Progenitor cell of endocrine pancreas (in vitro differentiated cells): ENCODE measurements at regions not wholly inside any gene's neighbourhood (a gene's known extent, or its start where the extent isn't known, plus 50 kb on each side); places are given as distances from the start of the nearest gene placed in this dataset.

Experiments used
- DNase-seq: peaks from one replicate; pipeline ENCODE4 v3.0.0; 2021; ENCODE audit warnings: low spot score; ENCODE audit not compliant: unreplicated experiment
- H3K27ac Mint-ChIP-seq: 2 replicates; pipeline ENCODE4 v1.8.0; 2021; ENCODE audit warnings: mild to moderate bottlenecking, moderate library complexity, mixed read lengths
- H3K27me3 Mint-ChIP-seq: 2 replicates; pipeline ENCODE4 v1.8.0; 2021; ENCODE audit warnings: mixed read lengths
- H3K36me3 Mint-ChIP-seq: 2 replicates; pipeline ENCODE4 v1.8.0; 2022; ENCODE audit warnings: mixed read lengths; ENCODE audit not compliant: insufficient read depth
- H3K4me1 Mint-ChIP-seq: 2 replicates; pipeline ENCODE4 v1.8.0; 2021; ENCODE audit warnings: low read depth, mixed read lengths
- H3K4me3 Mint-ChIP-seq: 2 replicates; pipeline ENCODE4 v1.8.0; 2021; ENCODE audit warnings: low read depth, mild to moderate bottlenecking, moderate library complexity, mixed read lengths
- H3K9me3 Mint-ChIP-seq: 2 replicates; pipeline ENCODE4 v1.8.0; 2021; ENCODE audit warnings: low read depth, mixed read lengths
- TF ChIP-seq, protein P1 (sequence below): fragments of 200-600 bp; sonication (generic); IDR thresholded peaks from one replicate; pipeline ENCODE4 v1.5.0; 2021; ENCODE audit warnings: antibody characterized with exemption, mild to moderate bottlenecking; ENCODE audit not compliant: unreplicated experiment

DNA sequence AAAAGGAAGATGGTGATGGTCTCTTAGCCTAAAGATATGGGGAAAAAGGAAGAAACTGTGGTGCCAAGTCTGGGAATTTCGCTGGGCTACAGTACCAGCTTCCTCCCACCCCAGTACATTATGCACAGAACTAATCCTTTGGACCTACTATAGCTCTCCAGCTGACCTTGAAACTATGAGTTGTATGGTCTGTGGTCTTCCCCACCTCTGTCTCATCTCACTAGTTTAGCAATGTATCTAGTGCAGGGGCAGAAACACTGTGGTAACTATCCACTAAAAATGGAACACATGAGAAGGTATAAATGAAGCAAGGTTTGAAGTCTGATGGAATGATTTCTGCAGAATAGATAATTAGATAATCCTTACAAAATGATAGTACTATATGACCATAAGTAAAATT is 190.4 kb upstream of the CCDC150 start:
- H3K4me1 Mint-ChIP-seq, result peaks cover 8% of the 10 kb centered on the region
- no peak overlapping the region for H3K4me3 Mint-ChIP-seq
- H3K9me3 Mint-ChIP-seq, result no peaks in the 10 kb centered on the region
- H3K27ac Mint-ChIP-seq, result no peak overlapping the region
- no peaks in the 10 kb centered on the region for H3K27me3 Mint-ChIP-seq
- DNase-seq, result no peak
- TF ChIP-seq, protein P1, sequence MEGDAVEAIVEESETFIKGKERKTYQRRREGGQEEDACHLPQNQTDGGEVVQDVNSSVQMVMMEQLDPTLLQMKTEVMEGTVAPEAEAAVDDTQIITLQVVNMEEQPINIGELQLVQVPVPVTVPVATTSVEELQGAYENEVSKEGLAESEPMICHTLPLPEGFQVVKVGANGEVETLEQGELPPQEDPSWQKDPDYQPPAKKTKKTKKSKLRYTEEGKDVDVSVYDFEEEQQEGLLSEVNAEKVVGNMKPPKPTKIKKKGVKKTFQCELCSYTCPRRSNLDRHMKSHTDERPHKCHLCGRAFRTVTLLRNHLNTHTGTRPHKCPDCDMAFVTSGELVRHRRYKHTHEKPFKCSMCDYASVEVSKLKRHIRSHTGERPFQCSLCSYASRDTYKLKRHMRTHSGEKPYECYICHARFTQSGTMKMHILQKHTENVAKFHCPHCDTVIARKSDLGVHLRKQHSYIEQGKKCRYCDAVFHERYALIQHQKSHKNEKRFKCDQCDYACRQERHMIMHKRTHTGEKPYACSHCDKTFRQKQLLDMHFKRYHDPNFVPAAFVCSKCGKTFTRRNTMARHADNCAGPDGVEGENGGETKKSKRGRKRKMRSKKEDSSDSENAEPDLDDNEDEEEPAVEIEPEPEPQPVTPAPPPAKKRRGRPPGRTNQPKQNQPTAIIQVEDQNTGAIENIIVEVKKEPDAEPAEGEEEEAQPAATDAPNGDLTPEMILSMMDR, result no peak
- H3K36me3 Mint-ChIP-seq, result no peaks in the 10 kb centered on the region

DNA sequence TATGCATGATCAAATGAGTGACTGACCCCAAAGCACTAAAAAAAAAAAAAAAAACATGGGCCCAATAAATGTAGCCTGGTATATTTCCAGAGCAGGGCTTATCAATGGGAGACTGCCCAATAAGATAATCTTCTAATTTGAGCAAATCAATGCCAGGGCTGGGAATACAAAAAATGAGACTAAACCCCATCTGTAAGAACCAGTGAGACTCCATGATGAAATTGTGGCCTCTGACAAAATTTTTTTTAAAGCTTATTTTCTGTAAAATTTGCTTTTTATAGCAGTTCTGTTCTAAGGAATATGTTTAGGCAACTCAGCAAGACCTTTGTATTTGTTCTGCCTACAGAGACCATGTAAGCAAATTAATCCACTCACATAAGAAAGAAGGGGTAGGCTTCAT is 186.8 kb upstream of the CCDC150 start:
- DNase-seq, result no peak
- no peak overlapping the region for H3K27ac Mint-ChIP-seq
- TF ChIP-seq, protein P1, result no peak
- H3K9me3 Mint-ChIP-seq, result no peaks in the 10 kb centered on the region
- no peak overlapping the region for H3K4me3 Mint-ChIP-seq
- peaks cover 5% of the 10 kb centered on the region for H3K4me1 Mint-ChIP-seq
- H3K36me3 Mint-ChIP-seq, result no peaks in the 10 kb centered on the region
- H3K27me3 Mint-ChIP-seq, result no peaks in the 10 kb centered on the region

DNA sequence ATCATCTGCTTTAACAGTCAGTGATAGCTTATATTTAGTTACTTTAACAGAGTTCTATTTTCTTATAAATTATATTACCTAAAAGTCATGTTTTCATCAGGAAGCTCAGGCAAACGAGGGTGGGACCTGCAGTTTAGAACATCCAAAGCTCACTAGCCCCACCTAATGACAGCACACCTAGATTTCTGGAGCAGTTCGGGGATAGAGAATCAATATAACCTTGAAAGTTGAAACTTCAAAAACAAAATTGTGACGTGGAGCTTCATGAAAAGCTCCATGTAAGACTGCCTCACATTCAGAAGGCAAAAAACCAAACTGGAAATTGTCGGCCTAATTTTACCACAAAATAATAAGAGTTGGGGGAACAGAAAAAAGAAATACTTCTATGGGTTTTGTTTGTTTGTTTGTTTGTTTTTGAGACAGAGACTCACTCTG is 185.9 kb upstream of the CCDC150 start:
- Mint-ChIP-seq H3K4me3 (no peak overlapping the region), H3K36me3 (no peaks in the 10 kb centered on the region), H3K27ac (no peak overlapping the region), H3K27me3 (no peaks in the 10 kb centered on the region), H3K9me3 (no peaks in the 10 kb centered on the region), H3K4me1 (no peaks in the 10 kb centered on the region)
- TF ChIP-seq, protein P1, result peak; percentile 48
- DNase-seq, result no peak

DNA sequence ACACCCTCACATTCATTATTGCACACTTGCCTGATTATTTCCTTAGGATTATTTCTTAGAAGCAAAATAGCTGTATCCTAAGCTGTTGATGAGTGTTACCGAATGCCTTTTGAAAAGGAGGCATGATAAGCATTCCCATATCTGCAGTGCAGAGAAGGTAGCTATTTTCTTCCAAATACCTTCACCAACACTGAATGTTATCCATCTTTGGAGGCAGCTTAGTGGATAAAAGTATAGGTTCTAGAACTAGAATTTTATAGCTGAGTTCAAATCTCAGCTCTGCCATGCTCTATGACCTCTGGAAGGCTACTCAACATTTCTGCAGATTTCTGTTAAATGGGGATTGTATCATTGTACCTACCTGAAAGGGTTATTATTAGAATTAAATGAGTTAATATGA is 185.0 kb upstream of the CCDC150 start:
- TF ChIP-seq, protein P1, result no peak
- no peaks in the 10 kb centered on the region for H3K4me1 Mint-ChIP-seq
- no peaks in the 10 kb centered on the region for H3K36me3 Mint-ChIP-seq
- DNase-seq, result no peak
- H3K27me3 Mint-ChIP-seq, result no peaks in the 10 kb centered on the region
- H3K9me3 Mint-ChIP-seq, result peaks cover 4% of the 10 kb centered on the region
- H3K4me3 Mint-ChIP-seq, result no peak overlapping the region
- no peak overlapping the region for H3K27ac Mint-ChIP-seq

DNA sequence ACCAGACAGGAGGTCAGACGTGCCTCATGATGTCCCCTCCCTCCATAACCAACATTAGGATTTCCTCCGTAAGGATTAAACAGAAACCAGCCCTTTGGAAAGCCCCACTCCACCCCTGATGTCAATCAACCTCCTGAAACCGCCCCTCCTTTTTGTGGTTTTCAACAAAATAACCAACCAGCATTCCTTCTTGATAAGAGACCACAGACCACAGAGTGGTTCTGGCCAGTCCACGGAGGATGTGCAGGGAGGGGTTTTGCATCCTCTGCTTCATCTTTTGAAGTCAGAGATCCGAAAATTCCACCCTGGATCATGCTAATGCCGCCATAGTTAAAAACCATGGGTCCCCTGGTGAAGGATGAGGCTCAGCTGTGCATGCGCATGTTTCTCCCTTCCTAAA is 180.0 kb upstream of the CCDC150 start:
- H3K36me3 Mint-ChIP-seq, result no peaks in the 10 kb centered on the region
- no peak overlapping the region for H3K4me3 Mint-ChIP-seq
- no peaks in the 10 kb centered on the region for H3K27me3 Mint-ChIP-seq
- DNase-seq, result no peak
- no peak overlapping the region for H3K27ac Mint-ChIP-seq
- TF ChIP-seq, protein P1, result no peak
- peaks cover 8% of the 10 kb centered on the region for H3K4me1 Mint-ChIP-seq
- H3K9me3 Mint-ChIP-seq, result peaks cover 7% of the 10 kb centered on the region
